Brain microvascular endothelial cell (primary cell): ENCODE measurements at regions not wholly inside any gene's neighbourhood (a gene's known extent, or its start where the extent isn't known, plus 50 kb on each side); places are given as distances from the start of the nearest gene placed in this dataset.

Experiments
- DNase-seq: peaks from one replicate; pipeline ENCODE4 v3.0.0-alpha.2; 2020
- H3K27ac ChIP-seq: fragments of 250-450 bp; sonication (Bioruptor Pico); 2 replicates; pipeline ENCODE4 v1.5.1; 2020; ENCODE audit warnings: mild to moderate bottlenecking, moderate library complexity
- H3K27me3 ChIP-seq: fragments of 250-450 bp; sonication (Bioruptor Pico); replicated peaks from 2 replicates; pipeline ENCODE4 v1.5.1; 2020; ENCODE audit warnings: mild to moderate bottlenecking
- H3K36me3 ChIP-seq: fragments of 250-450 bp; sonication (Bioruptor Pico); replicated peaks from 2 replicates; pipeline ENCODE4 v1.5.1; 2020; ENCODE audit warnings: mild to moderate bottlenecking
- H3K4me3 ChIP-seq: 2 replicates; pipeline ENCODE4 v1.5.1; 2011; ENCODE audit warnings: low read depth, mild to moderate bottlenecking, control low read depth, low read length, moderate library complexity
- CTCF ChIP-seq: IDR thresholded peaks from 2 replicates; pipeline ENCODE4 v1.5.1; 2011; ENCODE audit warnings: low read depth, mild to moderate bottlenecking, moderate library complexity, low read length, control low read depth, inconsistent platforms; ENCODE audit errors: missing control alignments
- in situ Hi-C: cut with HindIII; loops from 2 replicates; pipeline ENCODE4 v1.10.0; 2017; ENCODE audit warnings: low sequenced_read_pairs, low pct_ligation_motif_present

GRCh38 chr3:72563690-72564370, 284.4 kb downstream of the SHQ1 start:
- Histone ChIP-seq H3K27ac (no peak overlapping the region), H3K4me3 (no peak overlapping the region), H3K36me3 (no peaks in the 10 kb centered on the region), H3K27me3 (no peaks in the 10 kb centered on the region)
- DNase-seq, result no peak
- in situ Hi-C loops, result no loop called here
- TF ChIP-seq CTCF, result no peak

GRCh38 chr3:72560846-72561675, 287.2 kb downstream of the SHQ1 start:
- Histone ChIP-seq H3K27me3 (no peaks in the 10 kb centered on the region), H3K27ac (no peak overlapping the region), H3K36me3 (no peaks in the 10 kb centered on the region), H3K4me3 (no peak overlapping the region)
- TF ChIP-seq CTCF, result no peak
- in situ Hi-C loops, result no loop called here
- DNase-seq, result no peak

GRCh38 chr3:72559385-72559784, 288.9 kb downstream of the SHQ1 start:
- no peak for DNase-seq
- H3K36me3 ChIP-seq, result no peaks in the 10 kb centered on the region
- H3K27ac ChIP-seq, result no peak overlapping the region
- H3K4me3 ChIP-seq, result no peak overlapping the region
- no peaks in the 10 kb centered on the region for H3K27me3 ChIP-seq
- in situ Hi-C loops, result no loop called here
- no peak for TF ChIP-seq CTCF

- in situ Hi-C loops, result no loop called here
- H3K27ac ChIP-seq, result no peak overlapping the region
These were observed 290.2 kb downstream of the SHQ1 start for GRCh38 chr3:72558001-72558400.

GRCh38 chr3:72555714-72556113, 292.5 kb downstream of the SHQ1 start:
- H3K27ac ChIP-seq, result no peak overlapping the region
- no peak overlapping the region for H3K4me3 ChIP-seq
- in situ Hi-C loops, result no loop called here
- no peaks in the 10 kb centered on the region for H3K27me3 ChIP-seq
- DNase-seq, result no peak
- no peaks in the 10 kb centered on the region for H3K36me3 ChIP-seq
- TF ChIP-seq CTCF, result no peak

More at GRCh38 chr3:72558001-72558400, 290.2 kb downstream of the SHQ1 start:
- Histone ChIP-seq H3K36me3 (no peaks in the 10 kb centered on the region), H3K4me3 (no peak overlapping the region), H3K27me3 (no peaks in the 10 kb centered on the region)
- no peak for DNase-seq
- TF ChIP-seq CTCF, result no peak
